HG02943 (cell line): ENCODE measurements at regions not wholly inside any gene's neighbourhood (a gene's known extent, or its start where the extent isn't known, plus 50 kb on each side); places are given as distances from the start of the nearest gene placed in this dataset.

ENCODE experiments used
- ATAC-seq: cut with Tn5 transposase; IDR thresholded peaks from one replicate; pipeline ENCODE4 v1.9.1; 2021; ENCODE audit warnings: mild to moderate bottlenecking, low read depth, moderate library complexity; ENCODE audit not compliant: unreplicated experiment

DNA sequence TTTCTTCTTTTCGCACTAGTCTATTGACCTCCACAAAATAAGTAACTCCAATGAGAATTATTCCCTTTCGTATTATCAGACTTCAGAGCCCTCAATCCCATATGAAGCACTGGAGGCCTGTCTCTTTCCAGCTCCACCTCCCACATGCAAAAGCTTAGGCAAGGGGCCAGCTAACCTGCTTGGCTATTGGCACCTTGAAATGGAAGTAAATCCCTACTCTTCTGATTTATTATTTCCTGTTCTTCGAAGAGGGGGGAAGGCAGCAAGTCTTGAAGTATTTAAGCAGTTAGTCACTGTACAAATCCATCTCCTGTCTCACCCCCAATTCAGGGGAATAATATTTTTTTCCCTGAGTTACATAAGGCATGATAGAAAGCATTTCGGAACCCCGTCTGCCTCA lies 577.8 kb downstream of the MAFB start:
- no peak for ATAC-seq

GRCh38 chr20:40110311-40110831 lies 578.7 kb downstream of the MAFB start:
- ATAC-seq, result no peak

GRCh38 chr20:40109136-40109535 lies 579.9 kb downstream of the MAFB start:
- ATAC-seq, result no peak

DNA sequence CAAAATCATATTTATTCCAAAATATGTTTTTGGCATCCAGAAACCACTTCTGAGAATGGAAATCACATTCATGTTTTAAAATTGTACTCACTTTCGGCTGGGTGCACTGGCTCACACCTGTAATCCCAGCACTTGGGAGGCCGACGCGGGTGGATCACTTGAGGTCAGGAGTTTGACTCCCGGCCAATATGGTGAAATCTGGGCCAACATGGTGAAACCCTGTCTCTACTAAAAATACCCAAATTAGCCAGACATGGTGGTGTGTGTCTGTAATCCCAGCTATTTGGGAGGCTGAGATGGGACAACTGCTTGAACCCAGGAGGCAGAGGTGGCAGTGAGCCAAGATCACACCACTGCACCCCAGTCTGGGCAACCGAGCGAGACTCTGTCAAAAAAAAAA lies 580.7 kb downstream of the MAFB start:
- ATAC-seq, result no peak

GRCh38 chr20:40104959-40105358 lies 584.1 kb downstream of the MAFB start:
- no peak for ATAC-seq

- ATAC-seq, result no peak
Measured at GRCh38 chr20:40103420-40103819, 585.6 kb downstream of the MAFB start.

GRCh38 chr20:40101560-40101959 lies 587.5 kb downstream of the MAFB start:
- no peak for ATAC-seq

DNA sequence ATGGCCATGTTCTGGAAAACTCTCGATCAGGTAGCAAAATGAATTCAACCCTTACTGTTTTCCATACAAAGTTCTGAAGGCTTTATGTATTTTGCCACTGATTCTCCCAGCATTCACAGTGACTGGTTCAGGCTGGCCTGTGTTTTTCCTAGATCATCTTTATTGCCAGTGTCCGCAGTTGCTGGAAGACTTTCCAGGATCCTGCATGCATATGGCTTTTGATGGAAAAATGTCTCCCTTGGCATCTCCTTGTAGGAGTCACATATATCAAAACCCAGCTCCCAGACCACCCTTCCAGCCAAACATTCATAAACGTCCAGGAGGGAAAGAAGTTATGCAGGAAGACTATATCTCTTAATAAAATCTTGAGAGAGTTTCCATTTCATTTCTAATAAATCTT lies 588.8 kb downstream of the MAFB start:
- ATAC-seq, result no peak

DNA sequence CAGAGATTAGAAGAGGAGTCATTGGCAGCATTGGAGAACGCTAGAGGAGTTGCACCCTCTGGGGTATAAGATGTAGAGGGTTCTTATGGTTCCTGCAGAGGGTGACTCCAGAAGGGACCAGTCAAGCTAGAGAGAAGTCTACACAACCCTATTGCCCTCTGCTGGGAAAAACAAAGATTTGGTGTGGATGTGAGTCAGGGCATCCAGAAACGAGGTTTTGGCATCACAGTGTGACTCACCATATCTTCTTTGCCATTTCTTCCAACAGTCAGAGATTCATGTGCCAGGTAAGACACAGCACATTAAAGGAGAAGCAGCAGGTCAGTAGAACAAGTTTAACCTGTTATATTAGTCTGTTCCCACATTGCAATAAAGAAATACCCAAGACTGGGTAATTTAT lies 598.8 kb downstream of the MAFB start:
- no peak for ATAC-seq

GRCh38 chr20:40087496-40087895 lies 601.5 kb downstream of the MAFB start:
- ATAC-seq, result no peak

DNA sequence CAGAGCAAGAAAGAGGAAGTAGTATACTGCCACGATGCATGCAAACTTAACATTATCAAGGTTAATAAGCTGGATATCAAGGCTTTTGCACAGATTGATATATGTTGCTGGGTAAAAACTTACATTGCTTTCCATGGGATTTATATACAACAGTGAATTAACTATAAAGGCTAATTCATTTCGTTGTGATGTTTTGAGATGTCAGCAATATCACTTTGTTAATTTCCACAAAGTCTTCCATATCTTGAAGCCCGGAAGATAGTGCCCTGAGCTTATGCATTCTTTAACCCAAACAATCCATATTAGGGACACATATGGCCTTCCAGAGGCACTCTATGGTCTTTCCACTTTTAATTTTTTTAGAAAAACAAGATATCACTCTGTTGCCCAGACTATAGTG lies 603.5 kb downstream of the MAFB start:
- ATAC-seq, result no peak

DNA sequence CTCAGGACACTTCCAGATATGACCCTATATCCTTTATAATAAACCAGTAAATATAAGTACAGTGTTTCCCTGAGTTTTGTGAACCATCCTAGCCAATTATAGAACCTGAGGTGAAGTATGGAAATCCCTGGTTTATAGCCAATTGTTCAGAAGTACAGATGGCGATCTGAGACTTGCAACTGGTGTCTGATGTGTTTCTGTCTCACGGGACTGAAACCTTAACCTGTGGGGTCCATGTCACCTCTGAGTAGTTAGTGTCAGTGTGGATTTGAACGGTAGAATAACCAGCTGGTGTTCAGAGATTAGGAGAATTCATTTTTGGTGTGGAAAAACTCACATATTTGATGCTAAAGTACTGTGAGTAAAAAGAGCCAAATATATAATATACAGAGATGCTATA lies 606.6 kb downstream of the MAFB start:
- ATAC-seq, result no peak

DNA sequence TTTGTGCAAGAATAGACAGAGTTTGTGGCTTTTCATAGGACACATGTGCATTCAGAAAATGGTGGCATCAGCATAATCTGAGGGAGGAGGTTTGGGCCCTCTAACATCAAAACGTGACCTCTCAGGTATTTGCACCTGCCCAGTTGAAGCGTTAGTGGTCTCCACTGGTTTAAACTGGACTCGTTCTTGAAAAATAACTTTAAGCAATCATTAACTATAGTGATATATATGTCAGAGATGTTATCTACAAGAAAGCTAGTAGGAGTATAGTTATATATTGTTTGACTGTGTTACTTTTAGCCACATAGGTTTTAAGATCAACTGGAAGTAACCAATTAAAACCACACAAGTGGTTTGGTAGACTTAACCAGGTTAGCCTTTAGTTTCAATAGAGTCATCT lies 607.4 kb downstream of the MAFB start:
- no peak for ATAC-seq

GRCh38 chr20:40080041-40080652 lies 608.9 kb downstream of the MAFB start:
- no peak for ATAC-seq

- no peak for ATAC-seq
Measured at GRCh38 chr20:40073535-40074111, 615.4 kb downstream of the MAFB start.

GRCh38 chr20:40072907-40073306 lies 616.1 kb downstream of the MAFB start:
- ATAC-seq, result no peak

GRCh38 chr20:40056171-40056570 lies 632.9 kb downstream of the MAFB start:
- ATAC-seq, result no peak

DNA sequence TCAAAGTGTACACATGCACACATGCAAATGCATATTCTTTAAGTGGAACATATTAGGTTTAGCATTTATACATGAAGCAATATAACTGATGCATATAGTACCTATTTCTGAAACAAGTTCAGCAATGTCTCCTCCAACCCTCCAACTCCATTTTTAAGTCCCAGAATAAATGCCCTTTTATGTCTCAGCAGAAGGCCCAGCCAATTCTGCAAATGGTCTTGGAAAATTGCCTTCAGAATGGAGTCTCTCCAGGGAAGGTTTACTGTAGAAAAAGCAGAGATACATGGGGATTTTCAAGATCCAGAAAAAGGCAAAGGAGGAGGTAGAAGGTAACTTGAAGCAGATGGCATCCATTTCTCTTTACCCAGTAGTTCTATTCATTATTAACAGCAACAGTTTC lies 633.3 kb downstream of the MAFB start:
- no peak for ATAC-seq

- no peak for ATAC-seq
Measured at GRCh38 chr20:40054311-40054710, 634.7 kb downstream of the MAFB start.

- no peak for ATAC-seq
Measured at GRCh38 chr20:40050596-40050995, 638.4 kb downstream of the MAFB start.

GRCh38 chr20:40049854-40050253 lies 639.2 kb downstream of the MAFB start:
- ATAC-seq, result no peak

DNA sequence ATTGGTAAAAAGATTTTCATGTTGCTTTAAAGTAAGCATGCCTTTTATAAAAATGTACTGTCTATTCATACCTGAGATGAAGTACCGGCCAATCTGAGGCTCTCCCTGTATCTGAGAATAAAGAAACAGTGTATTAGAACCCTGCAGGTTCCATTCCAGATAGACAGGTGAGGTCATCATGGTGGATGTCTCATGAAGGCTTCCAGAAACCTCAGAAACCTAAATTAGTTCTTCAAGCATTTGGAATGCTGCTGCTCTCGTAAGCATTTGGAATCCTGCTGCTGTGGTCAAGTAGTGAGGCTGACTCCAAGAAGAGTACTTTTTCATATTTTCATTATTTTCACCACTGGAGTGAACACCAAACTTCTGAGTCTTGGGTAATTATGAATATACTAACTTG lies 642.3 kb downstream of the MAFB start:
- no peak for ATAC-seq

DNA sequence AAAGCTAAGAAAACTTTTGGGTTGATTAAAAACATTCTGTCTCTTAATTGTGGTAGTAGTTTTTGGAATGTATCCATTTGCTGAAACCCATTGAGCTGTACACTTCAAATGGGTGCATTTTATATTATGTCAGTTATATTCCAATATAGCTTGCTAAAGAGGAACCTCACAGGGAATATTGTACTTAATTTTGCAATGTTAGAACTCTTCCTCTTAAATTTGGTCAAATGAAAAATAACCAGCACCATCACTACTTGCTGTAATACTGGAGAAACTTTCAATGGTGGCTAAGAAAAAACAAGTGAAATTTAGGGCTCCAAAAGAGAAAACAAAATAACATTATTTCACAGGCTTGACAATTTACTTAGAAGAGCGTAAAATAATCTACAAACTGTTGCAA lies 651.5 kb downstream of the MAFB start:
- ATAC-seq, result no peak
